ENCODE measurements at regions not wholly inside any gene's neighbourhood (a gene's known extent, or its start where the extent isn't known, plus 50 kb on each side); places are given as distances from the start of the nearest gene placed in this dataset.
"Not testable (repeated sequence)": the region's sequence is repeated elsewhere in the genome, so short reads cannot be mapped to it uniquely, and the experiment has no call there.

DNA sequence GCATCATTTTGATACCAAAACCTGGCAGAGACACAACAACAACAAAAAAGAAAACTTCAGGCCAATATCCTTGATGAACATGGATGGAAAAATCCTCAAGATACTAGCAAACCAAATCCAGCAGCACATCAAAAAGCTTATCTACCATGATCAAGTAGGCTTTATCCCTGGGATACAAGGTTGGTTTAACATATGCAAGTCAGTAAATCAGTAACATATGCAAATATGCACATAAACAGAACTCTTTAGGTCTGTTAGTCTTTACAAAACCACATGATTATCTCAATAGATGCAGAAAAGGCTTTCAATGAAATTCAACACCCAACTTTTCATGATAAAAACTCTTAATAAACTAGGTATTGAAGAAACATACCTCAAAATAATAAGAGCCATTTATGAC is 587.5 kb upstream of the CELF4 start:
- not testable (repeated sequence) for H3K36me3 ChIP-seq (ENCODE audit: control insufficient read depth, insufficient read depth, low read length); H3K9me3 ChIP-seq (ENCODE audit: control insufficient read depth, insufficient read depth, low read length); H3K27me3 ChIP-seq (ENCODE audit: control insufficient read depth, insufficient read depth, low read length); H3K4me1 ChIP-seq (ENCODE audit: control insufficient read depth, insufficient read depth, low read length); H3K4me3 ChIP-seq (ENCODE audit: low read depth, low read length); H3K27ac ChIP-seq (ENCODE audit: low read depth, low read length); DNase-seq (ENCODE audit: low read depth in 4 of 6, low spot score in 6 of 6)

DNA sequence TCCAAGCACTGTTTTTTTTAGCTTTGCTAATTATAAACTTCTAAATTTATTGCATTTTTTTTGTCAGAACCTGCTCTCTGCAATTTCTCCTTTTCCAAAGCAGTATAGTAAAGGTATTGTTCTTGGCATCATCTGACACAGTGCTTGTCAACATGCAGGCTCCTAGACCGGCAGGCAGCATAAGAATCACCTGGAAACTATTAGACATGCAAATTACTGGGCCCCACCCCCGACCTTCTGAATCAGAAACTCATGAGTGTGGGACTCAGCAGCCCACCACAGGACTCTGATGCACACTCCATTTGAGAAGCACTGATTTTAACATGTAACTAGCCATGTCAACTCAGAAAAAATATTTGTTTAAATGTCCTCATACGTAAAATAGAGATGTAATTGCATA is 551.1 kb upstream of the CELF4 start:
- no peaks in the 10 kb centered on the region for H3K9me3 ChIP-seq (ENCODE audit: control insufficient read depth, insufficient read depth, low read length)
- H3K36me3 ChIP-seq (ENCODE audit: control insufficient read depth, insufficient read depth, low read length), result no peaks in the 10 kb centered on the region
- no peaks in the 10 kb centered on the region for H3K27me3 ChIP-seq (ENCODE audit: control insufficient read depth, insufficient read depth, low read length)
- DNase-seq (ENCODE audit: low read depth in 4 of 6, low spot score in 6 of 6), result no peak
- no peak overlapping the region for H3K27ac ChIP-seq (ENCODE audit: low read depth, low read length)
- WGBS (ENCODE audit: insufficient coverage), result 14% methylated on average over 1 of the region's 3 CpGs
- H3K4me1 ChIP-seq (ENCODE audit: control insufficient read depth, insufficient read depth, low read length), result no peaks in the 10 kb centered on the region
- H3K4me3 ChIP-seq (ENCODE audit: low read depth, low read length), result no peak overlapping the region

DNA sequence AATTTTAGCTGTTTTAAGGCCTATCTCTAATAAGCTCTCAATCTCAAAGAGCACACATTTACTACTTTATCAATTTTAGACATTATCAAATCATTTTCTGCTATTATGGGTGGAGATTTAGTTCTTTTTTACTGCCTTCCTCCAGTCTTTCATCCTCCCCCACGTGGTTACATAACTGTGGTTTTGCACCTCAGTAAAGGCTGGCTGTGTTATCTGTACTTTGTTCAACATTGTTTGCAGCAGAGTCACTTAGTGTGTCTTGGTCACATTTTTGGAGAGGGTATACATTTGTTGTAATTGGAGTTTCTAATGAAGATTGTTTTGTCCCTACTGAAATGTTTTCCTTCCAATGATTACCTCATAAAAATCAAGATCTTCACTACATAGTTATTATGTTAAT is 549.6 kb upstream of the CELF4 start:
- H3K36me3 ChIP-seq (ENCODE audit: control insufficient read depth, insufficient read depth, low read length), result no peaks in the 10 kb centered on the region
- no peaks in the 10 kb centered on the region for H3K4me1 ChIP-seq (ENCODE audit: control insufficient read depth, insufficient read depth, low read length)
- H3K27me3 ChIP-seq (ENCODE audit: control insufficient read depth, insufficient read depth, low read length), result no peaks in the 10 kb centered on the region
- no peak overlapping the region for H3K27ac ChIP-seq (ENCODE audit: low read depth, low read length)
- DNase-seq (ENCODE audit: low read depth in 4 of 6, low spot score in 6 of 6), result no peak
- no peak overlapping the region for H3K4me3 ChIP-seq (ENCODE audit: low read depth, low read length)
- WGBS (ENCODE audit: insufficient coverage), result no CpG with 5 or more reads among the region's 1 CpG
- H3K9me3 ChIP-seq (ENCODE audit: control insufficient read depth, insufficient read depth, low read length), result no peaks in the 10 kb centered on the region

DNA sequence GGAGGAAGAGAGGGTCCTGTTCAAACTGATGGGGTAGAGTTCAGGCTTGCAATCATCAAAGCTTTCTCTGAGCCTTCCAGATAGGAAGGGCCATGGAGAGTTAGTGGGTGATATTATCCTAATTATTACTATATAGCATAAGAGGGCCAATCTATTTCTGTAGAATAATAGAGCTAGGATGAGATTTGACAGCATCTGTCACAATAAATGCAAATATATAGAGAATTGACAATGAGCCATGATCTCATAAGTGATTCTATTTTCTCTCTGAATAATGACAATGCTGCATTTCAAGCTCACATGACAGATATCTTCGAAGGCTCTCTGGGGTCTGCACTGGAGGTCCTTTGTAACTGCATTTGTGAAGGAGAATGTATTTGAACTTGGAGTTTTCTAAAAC is 521.9 kb upstream of the CELF4 start:
- DNase-seq (ENCODE audit: low read depth in 4 of 6, low spot score in 6 of 6), result no peak

DNA sequence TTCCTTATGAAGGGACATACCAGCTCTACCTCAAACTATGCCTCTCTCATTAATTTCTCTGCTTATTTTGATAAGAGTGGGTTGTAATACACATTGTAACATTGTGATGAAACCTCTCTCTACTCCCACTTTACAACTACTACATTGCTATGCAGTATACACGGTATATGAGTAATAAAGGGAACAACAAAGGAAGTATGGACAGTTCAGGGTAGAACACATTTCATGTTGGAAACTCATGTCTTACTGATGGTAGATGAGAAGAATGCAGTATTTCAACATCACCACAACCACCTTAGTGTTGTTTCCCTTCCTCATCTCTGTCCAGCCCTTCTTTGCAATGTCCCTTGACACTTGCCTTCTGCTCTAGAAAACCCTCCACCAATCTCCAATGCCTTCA is 515.9 kb upstream of the CELF4 start:
- Histone ChIP-seq H3K36me3 (ENCODE audit: control insufficient read depth, insufficient read depth, low read length) (no peaks in the 10 kb centered on the region), H3K4me1 (ENCODE audit: control insufficient read depth, insufficient read depth, low read length) (no peaks in the 10 kb centered on the region), H3K9me3 (ENCODE audit: control insufficient read depth, insufficient read depth, low read length) (no peaks in the 10 kb centered on the region), H3K27me3 (ENCODE audit: control insufficient read depth, insufficient read depth, low read length) (no peaks in the 10 kb centered on the region), H3K27ac (ENCODE audit: low read depth, low read length) (no peak overlapping the region), H3K4me3 (ENCODE audit: low read depth, low read length) (no peak overlapping the region)
- no peak for DNase-seq (ENCODE audit: low read depth in 4 of 6, low spot score in 6 of 6)
- WGBS (ENCODE audit: insufficient coverage), result no CpG with 5 or more reads among the region's 1 CpG

More for the DNA sequence above, 521.9 kb upstream of the CELF4 start:
- Histone ChIP-seq H3K36me3 (ENCODE audit: control insufficient read depth, insufficient read depth, low read length) (no peaks in the 10 kb centered on the region), H3K9me3 (ENCODE audit: control insufficient read depth, insufficient read depth, low read length) (no peaks in the 10 kb centered on the region), H3K4me1 (ENCODE audit: control insufficient read depth, insufficient read depth, low read length) (no peaks in the 10 kb centered on the region), H3K27me3 (ENCODE audit: control insufficient read depth, insufficient read depth, low read length) (no peaks in the 10 kb centered on the region), H3K27ac (ENCODE audit: low read depth, low read length) (no peak overlapping the region), H3K4me3 (ENCODE audit: low read depth, low read length) (no peak overlapping the region)
- WGBS (ENCODE audit: insufficient coverage), result no CpG with 5 or more reads among the region's 1 CpG

DNA sequence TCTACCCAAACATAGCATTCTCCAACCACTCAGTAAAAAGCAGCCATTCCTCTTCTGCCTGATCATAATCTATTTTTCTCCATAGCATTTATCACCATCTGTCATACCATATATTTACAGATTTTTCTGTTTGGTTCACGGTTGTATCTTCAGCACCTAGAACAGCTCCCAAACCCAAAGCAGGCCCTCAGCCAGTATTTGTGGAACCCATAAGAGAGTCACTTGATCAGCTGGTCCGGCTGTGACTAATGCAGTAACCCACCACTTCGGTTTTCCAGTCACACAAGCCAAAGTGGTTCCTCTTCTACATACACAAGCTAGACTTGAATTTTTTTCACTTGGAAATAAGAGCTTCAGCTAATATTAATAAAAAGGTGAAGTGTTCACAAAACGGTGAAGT is 511.6 kb upstream of the CELF4 start:
- H3K4me3 ChIP-seq (ENCODE audit: low read depth, low read length), result no peak overlapping the region
- no peaks in the 10 kb centered on the region for H3K4me1 ChIP-seq (ENCODE audit: control insufficient read depth, insufficient read depth, low read length)
- peak in 1 of 6 donors; percentile 25 for DNase-seq (ENCODE audit: low read depth in 4 of 6, low spot score in 6 of 6)
- no peaks in the 10 kb centered on the region for H3K36me3 ChIP-seq (ENCODE audit: control insufficient read depth, insufficient read depth, low read length)
- no peaks in the 10 kb centered on the region for H3K27me3 ChIP-seq (ENCODE audit: control insufficient read depth, insufficient read depth, low read length)
- 41% methylated on average over 2 of the region's 4 CpGs for WGBS (ENCODE audit: insufficient coverage)
- H3K27ac ChIP-seq (ENCODE audit: low read depth, low read length), result no peak overlapping the region
- H3K9me3 ChIP-seq (ENCODE audit: control insufficient read depth, insufficient read depth, low read length), result no peaks in the 10 kb centered on the region

DNA sequence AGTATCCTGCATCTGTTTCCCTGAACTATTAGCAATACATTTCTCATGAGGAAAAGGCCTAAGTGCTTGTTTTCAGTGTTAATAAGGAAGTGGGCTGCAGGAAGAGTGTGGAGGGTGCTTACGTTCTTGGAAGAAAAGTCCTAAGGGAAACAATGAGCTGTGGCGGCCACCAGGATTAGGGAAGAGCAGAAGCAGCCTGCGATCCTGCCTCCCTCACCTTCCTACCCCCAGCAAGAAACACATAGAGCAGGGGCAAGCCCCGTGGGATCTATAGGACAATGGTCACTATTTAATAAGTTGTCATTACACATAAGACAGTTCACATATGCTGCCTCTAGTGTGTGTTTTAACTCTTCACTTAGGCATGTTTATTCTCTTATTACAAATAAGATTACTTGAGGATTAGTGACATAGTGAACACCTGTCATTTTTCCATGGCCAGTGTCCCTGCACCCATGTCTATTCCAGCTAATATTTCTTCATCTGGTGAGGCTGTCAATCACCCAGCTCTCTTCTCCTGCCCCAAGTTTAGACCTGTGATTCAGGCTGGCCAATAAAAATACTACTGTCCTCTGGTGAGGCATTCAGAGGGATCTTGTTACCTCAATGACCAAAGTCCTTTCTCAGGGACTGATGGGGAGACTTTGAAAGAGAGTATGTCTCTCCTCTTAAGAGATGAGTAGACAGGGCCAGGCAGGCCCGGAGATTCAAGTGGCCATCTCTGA is 510.9 kb upstream of the CELF4 start:
- Histone ChIP-seq H3K4me3 (ENCODE audit: low read depth, low read length) (no peak overlapping the region), H3K27me3 (ENCODE audit: control insufficient read depth, insufficient read depth, low read length) (no peaks in the 10 kb centered on the region), H3K4me1 (ENCODE audit: control insufficient read depth, insufficient read depth, low read length) (no peaks in the 10 kb centered on the region), H3K9me3 (ENCODE audit: control insufficient read depth, insufficient read depth, low read length) (no peaks in the 10 kb centered on the region), H3K36me3 (ENCODE audit: control insufficient read depth, insufficient read depth, low read length) (no peaks in the 10 kb centered on the region), H3K27ac (ENCODE audit: low read depth, low read length) (no peak overlapping the region)
- WGBS (ENCODE audit: insufficient coverage), result 80% methylated on average over 1 of the region's 5 CpGs
- DNase-seq (ENCODE audit: low read depth in 4 of 6, low spot score in 6 of 6), result no peak

DNA sequence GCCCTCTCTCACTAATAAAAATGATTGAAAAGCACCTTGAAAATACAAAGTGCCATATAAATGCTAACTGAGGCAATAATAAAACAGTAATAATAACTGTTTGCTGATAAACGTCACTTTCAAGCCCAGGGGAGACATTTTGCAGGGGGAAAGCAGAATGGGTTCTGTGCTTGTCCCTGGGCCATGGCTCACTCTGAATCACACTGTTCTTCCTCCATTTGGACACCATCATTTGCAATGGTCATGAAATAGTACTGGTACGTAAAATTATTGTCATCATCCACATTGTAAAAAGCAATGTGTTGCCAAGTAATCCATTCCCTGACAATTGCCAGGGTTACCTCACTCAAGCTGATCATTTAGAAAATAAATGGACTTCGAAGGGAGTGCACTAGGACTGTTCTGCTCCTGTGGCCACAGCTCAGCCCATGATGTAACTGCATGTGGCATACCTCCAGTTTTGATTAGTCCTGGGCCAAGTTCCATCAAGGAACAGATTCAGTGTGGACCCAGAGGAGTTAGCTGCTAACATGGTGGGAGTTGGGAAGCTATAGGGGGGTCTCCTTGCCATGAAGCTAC is 508.8 kb upstream of the CELF4 start:
- WGBS (ENCODE audit: insufficient coverage), result 64% methylated on average over 1 of the region's 3 CpGs
- H3K27ac ChIP-seq (ENCODE audit: low read depth, low read length), result no peak overlapping the region
- H3K4me3 ChIP-seq (ENCODE audit: low read depth, low read length), result no peak overlapping the region
- no peaks in the 10 kb centered on the region for H3K36me3 ChIP-seq (ENCODE audit: control insufficient read depth, insufficient read depth, low read length)
- H3K9me3 ChIP-seq (ENCODE audit: control insufficient read depth, insufficient read depth, low read length), result no peaks in the 10 kb centered on the region
- no peaks in the 10 kb centered on the region for H3K27me3 ChIP-seq (ENCODE audit: control insufficient read depth, insufficient read depth, low read length)
- no peaks in the 10 kb centered on the region for H3K4me1 ChIP-seq (ENCODE audit: control insufficient read depth, insufficient read depth, low read length)
- peak in 1 of 6 donors; percentile 31 for DNase-seq (ENCODE audit: low read depth in 4 of 6, low spot score in 6 of 6)

DNA sequence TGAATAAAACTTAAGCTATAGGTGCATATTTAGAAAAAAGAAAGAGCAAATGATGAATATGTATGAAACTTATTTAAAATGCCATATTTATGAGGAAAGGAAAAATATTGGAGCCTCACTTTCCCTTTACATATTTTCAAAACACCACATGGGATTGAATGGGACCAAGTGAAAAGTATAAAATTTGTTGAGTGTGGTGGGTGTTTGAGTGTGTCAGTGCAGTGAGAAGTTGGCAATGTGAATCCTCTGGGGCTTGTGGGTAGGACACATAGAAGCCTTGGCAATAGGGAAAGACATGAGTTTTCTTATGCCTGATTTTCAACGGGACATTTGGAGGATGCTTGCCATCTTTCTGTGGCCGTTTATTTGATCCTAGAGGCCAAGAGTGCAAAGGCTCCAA is 502.2 kb upstream of the CELF4 start:
- no peaks in the 10 kb centered on the region for H3K27me3 ChIP-seq (ENCODE audit: control insufficient read depth, insufficient read depth, low read length)
- no peaks in the 10 kb centered on the region for H3K4me1 ChIP-seq (ENCODE audit: control insufficient read depth, insufficient read depth, low read length)
- no peak overlapping the region for H3K4me3 ChIP-seq (ENCODE audit: low read depth, low read length)
- H3K27ac ChIP-seq (ENCODE audit: low read depth, low read length), result no peak overlapping the region
- no peaks in the 10 kb centered on the region for H3K36me3 ChIP-seq (ENCODE audit: control insufficient read depth, insufficient read depth, low read length)
- 83% methylated on average over 2 of the region's 2 CpGs for WGBS (ENCODE audit: insufficient coverage)
- peak in 1 of 6 donors; percentile 58 for DNase-seq (ENCODE audit: low read depth in 4 of 6, low spot score in 6 of 6)
- H3K9me3 ChIP-seq (ENCODE audit: control insufficient read depth, insufficient read depth, low read length), result no peaks in the 10 kb centered on the region

DNA sequence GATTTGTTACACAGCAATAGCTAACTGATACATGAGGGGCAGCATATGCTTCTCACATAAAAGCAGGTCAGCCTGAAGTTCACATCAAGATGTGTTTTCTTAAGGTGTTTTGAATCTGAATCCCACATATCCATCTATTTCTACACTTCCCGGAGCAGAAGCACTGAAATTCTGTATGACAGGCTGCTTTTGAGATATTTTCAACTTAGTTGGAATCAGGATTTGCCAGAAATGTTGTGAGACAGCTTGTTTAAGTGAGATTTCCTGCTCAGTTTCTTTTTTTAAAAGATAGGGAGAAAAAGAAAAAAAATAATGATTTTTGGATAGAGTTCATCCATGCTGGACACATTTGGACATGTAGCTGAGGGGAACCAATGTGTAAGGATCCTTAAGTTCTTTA is 501.5 kb upstream of the CELF4 start:
- Histone ChIP-seq H3K9me3 (ENCODE audit: control insufficient read depth, insufficient read depth, low read length) (no peaks in the 10 kb centered on the region), H3K27ac (ENCODE audit: low read depth, low read length) (no peak overlapping the region), H3K27me3 (ENCODE audit: control insufficient read depth, insufficient read depth, low read length) (no peaks in the 10 kb centered on the region), H3K36me3 (ENCODE audit: control insufficient read depth, insufficient read depth, low read length) (no peaks in the 10 kb centered on the region), H3K4me3 (ENCODE audit: low read depth, low read length) (no peak overlapping the region), H3K4me1 (ENCODE audit: control insufficient read depth, insufficient read depth, low read length) (no peaks in the 10 kb centered on the region)
- WGBS (ENCODE audit: insufficient coverage), result no CpG with 5 or more reads among the region's 1 CpG
- peak in 1 of 6 donors; percentile 82 for DNase-seq (ENCODE audit: low read depth in 4 of 6, low spot score in 6 of 6)
